ENCODE measurements at regions not wholly inside any gene's neighbourhood (a gene's known extent, or its start where the extent isn't known, plus 50 kb on each side); places are given as distances from the start of the nearest gene placed in this dataset.

DNA sequence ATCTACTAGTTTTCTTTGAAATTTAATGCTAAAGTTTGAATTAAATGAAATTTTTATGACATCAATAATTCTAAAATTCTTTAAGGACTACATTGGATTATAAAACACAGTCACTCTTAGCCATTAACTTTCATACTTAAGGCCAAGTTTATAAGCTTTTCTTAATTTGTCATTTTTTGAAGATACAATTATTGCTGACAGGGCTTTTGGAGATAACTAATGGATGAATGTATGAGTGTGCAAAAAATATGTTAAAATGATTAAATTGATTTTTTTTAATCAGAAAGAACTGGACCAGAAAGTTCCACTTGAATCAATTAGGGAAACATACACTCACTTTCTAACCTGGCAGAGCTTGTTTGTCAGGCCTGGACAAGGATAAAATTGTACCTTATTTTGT lies 70.3 kb upstream of the CHODL start:
- Mint-ChIP-seq H3K36me3 (no peaks in the 10 kb centered on the region), H3K4me1 (no peaks in the 10 kb centered on the region), H3K27ac (no peak overlapping the region), H3K27me3 (ENCODE audit: low read depth in 3 of 3) (no peaks in the 10 kb centered on the region), H3K4me3 (no peak overlapping the region), H3K9me3 (peaks cover 0 to 11% (median 4%) of the 10 kb centered on the region in 7 donors)
- TF ChIP-seq, protein P1, sequence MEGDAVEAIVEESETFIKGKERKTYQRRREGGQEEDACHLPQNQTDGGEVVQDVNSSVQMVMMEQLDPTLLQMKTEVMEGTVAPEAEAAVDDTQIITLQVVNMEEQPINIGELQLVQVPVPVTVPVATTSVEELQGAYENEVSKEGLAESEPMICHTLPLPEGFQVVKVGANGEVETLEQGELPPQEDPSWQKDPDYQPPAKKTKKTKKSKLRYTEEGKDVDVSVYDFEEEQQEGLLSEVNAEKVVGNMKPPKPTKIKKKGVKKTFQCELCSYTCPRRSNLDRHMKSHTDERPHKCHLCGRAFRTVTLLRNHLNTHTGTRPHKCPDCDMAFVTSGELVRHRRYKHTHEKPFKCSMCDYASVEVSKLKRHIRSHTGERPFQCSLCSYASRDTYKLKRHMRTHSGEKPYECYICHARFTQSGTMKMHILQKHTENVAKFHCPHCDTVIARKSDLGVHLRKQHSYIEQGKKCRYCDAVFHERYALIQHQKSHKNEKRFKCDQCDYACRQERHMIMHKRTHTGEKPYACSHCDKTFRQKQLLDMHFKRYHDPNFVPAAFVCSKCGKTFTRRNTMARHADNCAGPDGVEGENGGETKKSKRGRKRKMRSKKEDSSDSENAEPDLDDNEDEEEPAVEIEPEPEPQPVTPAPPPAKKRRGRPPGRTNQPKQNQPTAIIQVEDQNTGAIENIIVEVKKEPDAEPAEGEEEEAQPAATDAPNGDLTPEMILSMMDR (IDR thresholded peaks at IDR 0.05): no peak
- no peaks in the 10 kb centered on the region for H3K79me2 ChIP-seq (ENCODE audit: insufficient read depth, low read length)
- no peak for DNase-seq
- H3K36me3 ChIP-seq (replicated peaks in 1 of 2; ENCODE audit: control insufficient read depth in 1 of 2, insufficient read depth in 2 of 2, low read length in 2 of 2): no peaks in the 10 kb centered on the region
- H3K4me1 ChIP-seq (ENCODE audit: control insufficient read depth in 1 of 2, insufficient read depth in 2 of 2, low read length in 2 of 2): no peaks in the 10 kb centered on the region
- H3K9me3 ChIP-seq (replicated peaks in 1 of 2; ENCODE audit: control insufficient read depth in 1 of 2, insufficient read depth in 1 of 2, low read length in 2 of 2): no peaks in the 10 kb centered on the region
- no peak overlapping the region for H3K27ac ChIP-seq (ENCODE audit: low read depth in 1 of 2, low read length in 2 of 2)
- no peak overlapping the region for H3K4me2 ChIP-seq (replicated peaks; ENCODE audit: extremely low read depth, low read length, poor library complexity, severe bottlenecking)
- no peak overlapping the region for H3K9ac ChIP-seq (ENCODE audit: insufficient read depth, low read length, poor library complexity, severe bottlenecking)
- intact Hi-C loops (cut with micrococcal nuclease): no loop called here
- no peak overlapping the region for H3K4me3 ChIP-seq (replicated peaks in 1 of 3; ENCODE audit: low read depth in 2 of 3, low read length in 3 of 3)
- no peaks in the 10 kb centered on the region for H4K20me1 ChIP-seq (ENCODE audit: insufficient read depth, low read length)
- H2AFZ ChIP-seq (ENCODE audit: insufficient read depth, low read depth, low read length, poor library complexity, severe bottlenecking): no peak overlapping the region
- H3K27me3 ChIP-seq (ENCODE audit: control insufficient read depth in 2 of 2, insufficient read depth in 2 of 2, low read length in 2 of 2): no peaks in the 10 kb centered on the region

DNA sequence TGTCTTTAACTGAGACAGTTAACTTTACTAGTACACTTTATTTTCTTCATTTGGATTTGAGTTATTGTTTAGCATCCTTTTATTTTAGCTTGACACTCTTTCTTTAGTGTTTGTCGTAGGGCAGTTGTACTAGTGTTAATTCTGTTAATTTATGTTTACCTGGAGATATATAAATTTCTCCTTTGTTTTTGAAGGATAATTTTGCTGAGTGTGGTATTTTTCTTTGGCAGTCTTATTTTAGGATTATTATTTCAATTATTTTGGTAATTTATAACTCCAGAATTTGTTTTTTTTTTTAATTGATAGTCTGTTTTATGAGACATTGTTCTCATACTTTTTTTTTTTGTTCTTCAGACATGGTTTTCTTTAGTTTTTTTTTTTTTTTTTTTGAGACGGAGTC lies 73.8 kb upstream of the CHODL start:
- H3K4me2 ChIP-seq (replicated peaks; ENCODE audit: extremely low read depth, low read length, poor library complexity, severe bottlenecking): no peak overlapping the region
- no peak overlapping the region for H3K4me3 ChIP-seq (replicated peaks in 1 of 3; ENCODE audit: low read depth in 2 of 3, low read length in 3 of 3)
- H3K27ac ChIP-seq (ENCODE audit: low read depth in 1 of 2, low read length in 2 of 2): no peak overlapping the region
- no peak overlapping the region for H3K4me3 Mint-ChIP-seq
- TF ChIP-seq, protein P1 (IDR thresholded peaks at IDR 0.05): no peak
- H3K79me2 ChIP-seq (ENCODE audit: insufficient read depth, low read length): no peaks in the 10 kb centered on the region
- H3K36me3 Mint-ChIP-seq: no peaks in the 10 kb centered on the region
- DNase-seq: no peak
- peaks cover 0 to 3% (median 0%) of the 10 kb centered on the region in 3 donors for H3K27me3 Mint-ChIP-seq (ENCODE audit: low read depth in 3 of 3)
- no CpG with 5 or more reads among the region's 2 CpGs for WGBS (ENCODE audit: insufficient coverage)
- no peak overlapping the region for H2AFZ ChIP-seq (ENCODE audit: insufficient read depth, low read depth, low read length, poor library complexity, severe bottlenecking)
- H3K4me1 Mint-ChIP-seq: no peaks in the 10 kb centered on the region
- no peaks in the 10 kb centered on the region for H4K20me1 ChIP-seq (ENCODE audit: insufficient read depth, low read length)
- H3K27ac Mint-ChIP-seq: no peak overlapping the region
- intact Hi-C loops (cut with micrococcal nuclease): no loop called here
- no peaks in the 10 kb centered on the region for H3K27me3 ChIP-seq (ENCODE audit: control insufficient read depth in 2 of 2, insufficient read depth in 2 of 2, low read length in 2 of 2)
- no peaks in the 10 kb centered on the region for H3K4me1 ChIP-seq (ENCODE audit: control insufficient read depth in 1 of 2, insufficient read depth in 2 of 2, low read length in 2 of 2)
- no peak overlapping the region for H3K9ac ChIP-seq (ENCODE audit: insufficient read depth, low read length, poor library complexity, severe bottlenecking)
- H3K9me3 ChIP-seq (replicated peaks in 1 of 2; ENCODE audit: control insufficient read depth in 1 of 2, insufficient read depth in 1 of 2, low read length in 2 of 2): no peaks in the 10 kb centered on the region
- H3K36me3 ChIP-seq (replicated peaks in 1 of 2; ENCODE audit: control insufficient read depth in 1 of 2, insufficient read depth in 2 of 2, low read length in 2 of 2): no peaks in the 10 kb centered on the region
- H3K9me3 Mint-ChIP-seq: peaks cover 0 to 17% (median 6%) of the 10 kb centered on the region in 7 donors

All from CD14-positive monocyte (primary cell).